C4-2B (cell line): ENCODE measurements at regions not wholly inside any gene's neighbourhood (a gene's known extent, or its start where the extent isn't known, plus 50 kb on each side); places are given as distances from the start of the nearest gene placed in this dataset.

Experiments used
- H3K27ac ChIP-seq: fragments of 450-650 bp; 2 replicates; pipeline ENCODE4 v1.5.1; 2017
- CTCF ChIP-seq: fragments of 450-650 bp; conservative IDR thresholded peaks from 2 replicates; pipeline ENCODE4 v1.5.1; 2017; ENCODE audit warnings: mild to moderate bottlenecking
- ZFX ChIP-seq: fragments of 450-650 bp; IDR thresholded peaks from 2 replicates; pipeline ENCODE4 v1.6.1; 2017

- no peak overlapping the region for H3K27ac ChIP-seq
- TF ChIP-seq ZFX (no peak), CTCF (peak; percentile 67)
These were observed 423.3 kb downstream of the CENPC start for GRCh38 chr4:67122029-67122428.

- no peak for TF ChIP-seq CTCF
- no peak for TF ChIP-seq ZFX
- no peak overlapping the region for H3K27ac ChIP-seq
These were observed 424.9 kb downstream of the CENPC start for GRCh38 chr4:67120369-67120768.

DNA sequence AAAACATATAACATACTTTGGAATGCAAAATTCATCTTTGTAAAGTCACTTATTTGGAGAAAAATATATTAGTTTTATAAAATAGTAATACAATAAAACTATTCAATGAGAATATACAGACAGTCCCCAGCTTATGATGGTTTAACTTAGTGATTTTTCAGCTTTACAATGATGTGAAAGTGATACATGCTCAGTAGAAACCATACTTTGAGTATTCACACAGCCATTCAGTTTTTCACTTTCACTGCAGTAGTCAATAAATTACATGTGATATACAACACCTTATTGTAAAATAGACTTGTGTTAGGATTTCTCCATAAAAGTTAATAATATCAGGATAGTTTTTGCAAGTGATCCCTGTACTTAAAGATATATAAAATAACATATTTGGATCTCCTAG is 436.0 kb downstream of the CENPC start:
- H3K27ac ChIP-seq, result no peak overlapping the region
- TF ChIP-seq ZFX (no peak), CTCF (no peak)

- no peak for TF ChIP-seq CTCF
- no peak for TF ChIP-seq ZFX
- H3K27ac ChIP-seq, result no peak overlapping the region
These were observed 438.3 kb downstream of the CENPC start for GRCh38 chr4:67106861-67107460.

DNA sequence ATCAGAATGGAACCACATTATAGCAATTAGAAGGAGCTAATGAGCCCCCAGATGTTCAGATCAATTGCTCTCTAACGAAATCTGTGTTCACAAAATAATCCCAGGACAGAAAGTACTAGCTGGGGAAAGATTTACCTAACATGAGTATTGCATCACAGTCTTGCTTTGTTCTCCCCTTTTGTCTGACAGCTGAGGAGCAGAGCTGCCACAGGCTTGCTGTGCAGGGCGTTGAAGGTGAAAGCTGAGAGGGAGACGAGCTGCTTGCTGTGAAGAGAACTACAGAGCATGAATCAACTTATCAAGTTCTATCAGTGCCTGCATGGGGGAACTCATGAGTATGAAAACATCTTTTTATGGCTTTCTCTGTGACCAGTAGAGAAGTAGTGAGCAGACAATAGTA is 441.2 kb downstream of the CENPC start:
- TF ChIP-seq CTCF, result no peak
- no peak for TF ChIP-seq ZFX
- no peak overlapping the region for H3K27ac ChIP-seq

GRCh38 chr4:67103001-67103747 is 442.1 kb downstream of the CENPC start:
- no peak overlapping the region for H3K27ac ChIP-seq
- peak; percentile 13; the same call in 1 of the 2 replicates for TF ChIP-seq CTCF
- no peak for TF ChIP-seq ZFX

DNA sequence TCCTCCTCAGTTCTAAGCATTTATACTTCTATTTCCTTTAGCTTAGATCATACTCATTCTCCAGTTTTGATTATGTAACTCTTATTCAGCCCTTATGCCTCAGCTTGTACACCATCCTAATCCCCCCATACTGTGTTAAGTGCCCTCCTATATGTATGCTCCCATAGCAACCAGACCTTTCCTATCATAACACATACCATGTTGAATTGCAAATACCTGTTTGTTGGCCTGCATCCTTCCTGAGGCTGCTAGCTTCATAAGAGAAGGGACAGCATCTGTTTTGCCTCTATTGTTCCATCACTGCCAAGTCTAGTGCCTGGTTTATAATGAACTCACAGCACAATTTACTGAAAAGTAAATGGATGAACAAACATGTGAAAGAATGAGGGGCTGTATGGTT is 443.7 kb downstream of the CENPC start:
- H3K27ac ChIP-seq, result no peak overlapping the region
- TF ChIP-seq CTCF (no peak), ZFX (no peak)
